HG03354 (cell line): ENCODE measurements at regions not wholly inside any gene's neighbourhood (a gene's known extent, or its start where the extent isn't known, plus 50 kb on each side); places are given as distances from the start of the nearest gene placed in this dataset.
"Not testable (repeated sequence)": the region's sequence is repeated elsewhere in the genome, so short reads cannot be mapped to it uniquely, and the experiment has no call there.

Source experiments
- ATAC-seq: cut with Tn5 transposase; IDR thresholded peaks from one replicate; pipeline ENCODE4 v1.9.1; 2021; ENCODE audit warnings: mild to moderate bottlenecking; ENCODE audit not compliant: unreplicated experiment, poor library complexity, severe bottlenecking

- ATAC-seq: no peak
These were observed 76.4 kb upstream of the TRPM1 start for GRCh38 chr15:31177951-31178350.

- ATAC-seq: no peak
These were observed 77.2 kb upstream of the TRPM1 start for GRCh38 chr15:31178705-31179104.

GRCh38 chr15:31179693-31180092 is 78.2 kb upstream of the TRPM1 start:
- ATAC-seq: no peak

- ATAC-seq: no peak
These were observed 91.8 kb upstream of the TRPM1 start for GRCh38 chr15:31193291-31193690.

- no peak for ATAC-seq
These were observed 94.3 kb upstream of the TRPM1 start for GRCh38 chr15:31195871-31196270.

GRCh38 chr15:31197497-31198414 is 96.2 kb upstream of the TRPM1 start:
- ATAC-seq: peak; percentile 71

GRCh38 chr15:31200735-31201151 is 99.2 kb upstream of the TRPM1 start:
- no peak for ATAC-seq

GRCh38 chr15:31202953-31203352 is 101.4 kb upstream of the TRPM1 start:
- ATAC-seq: no peak

- no peak for ATAC-seq
These were observed 102.5 kb upstream of the TRPM1 start for GRCh38 chr15:31203999-31204398.

- ATAC-seq: no peak
These were observed 105.1 kb upstream of the TRPM1 start for GRCh38 chr15:31206386-31207181.

- no peak for ATAC-seq
These were observed 105.7 kb upstream of the TRPM1 start for GRCh38 chr15:31207246-31207645.

GRCh38 chr15:31207861-31208260 is 106.3 kb upstream of the TRPM1 start:
- ATAC-seq: not testable (repeated sequence)

GRCh38 chr15:31208817-31209216 is 107.3 kb upstream of the TRPM1 start:
- ATAC-seq: no peak

- ATAC-seq: no peak
These were observed 109.8 kb upstream of the TRPM1 start for GRCh38 chr15:31211353-31211752.

- no peak for ATAC-seq
These were observed 111.0 kb upstream of the TRPM1 start for GRCh38 chr15:31212326-31213080.

- ATAC-seq: no peak
These were observed 112.3 kb upstream of the KLF13 start for GRCh38 chr15:31214158-31214863.

- no peak for ATAC-seq
These were observed 111.7 kb upstream of the KLF13 start for GRCh38 chr15:31214864-31215489.

- peak; percentile 81 for ATAC-seq
These were observed 111.0 kb upstream of the KLF13 start for GRCh38 chr15:31215490-31216214.
